A204.1 (cell line): ENCODE measurements at regions not wholly inside any gene's neighbourhood (a gene's known extent, or its start where the extent isn't known, plus 50 kb on each side); places are given as distances from the start of the nearest gene placed in this dataset.
"Not testable (repeated sequence)": the region's sequence is repeated elsewhere in the genome, so short reads cannot be mapped to it uniquely, and the experiment has no call there.

Experiments used
- FAIRE-seq: peaks from 2 replicates; lab custom pipeline; 2012; peaks lifted over from hg19 to GRCh38; lab: Jason Lieb, UNC

DNA sequence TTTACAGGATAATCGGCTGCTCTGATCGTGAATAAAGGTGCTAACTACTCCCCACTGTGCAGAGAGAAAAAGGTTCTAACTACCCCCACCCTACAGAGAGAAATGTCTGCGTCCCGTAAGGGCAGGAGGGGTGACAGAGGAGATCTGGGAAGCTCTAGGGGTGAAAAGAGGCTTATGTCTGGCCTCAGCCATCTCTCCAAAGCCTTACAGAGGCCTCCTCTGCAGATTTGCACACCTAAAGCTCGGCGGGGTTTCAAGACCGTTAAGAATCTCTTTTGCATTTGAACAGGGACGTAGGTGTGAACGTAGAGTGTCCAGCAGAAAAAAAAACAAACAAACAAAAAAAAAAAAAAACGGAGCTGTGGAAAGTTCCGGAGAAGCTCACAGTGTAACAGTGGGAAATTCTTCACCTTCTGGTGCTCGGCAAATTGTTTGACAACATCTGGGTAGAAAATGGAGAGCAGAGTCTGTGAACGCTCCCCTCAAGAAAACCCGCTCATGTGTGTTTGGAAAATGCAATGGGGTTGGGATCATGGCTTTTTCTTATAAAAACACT is 161.0 kb downstream of the SHOX start:
- FAIRE-seq: no peak

GRCh38 chrX:790783-791360 is 160.3 kb downstream of the SHOX start:
- no peak for FAIRE-seq

- FAIRE-seq: no peak
These were observed 159.5 kb downstream of the SHOX start for GRCh38 chrX:790041-790506.

- FAIRE-seq: no peak
These were observed 158.5 kb downstream of the SHOX start for GRCh38 chrX:789096-789495.

- FAIRE-seq: no peak
These were observed 155.9 kb downstream of the SHOX start for GRCh38 chrX:786441-786881.

DNA sequence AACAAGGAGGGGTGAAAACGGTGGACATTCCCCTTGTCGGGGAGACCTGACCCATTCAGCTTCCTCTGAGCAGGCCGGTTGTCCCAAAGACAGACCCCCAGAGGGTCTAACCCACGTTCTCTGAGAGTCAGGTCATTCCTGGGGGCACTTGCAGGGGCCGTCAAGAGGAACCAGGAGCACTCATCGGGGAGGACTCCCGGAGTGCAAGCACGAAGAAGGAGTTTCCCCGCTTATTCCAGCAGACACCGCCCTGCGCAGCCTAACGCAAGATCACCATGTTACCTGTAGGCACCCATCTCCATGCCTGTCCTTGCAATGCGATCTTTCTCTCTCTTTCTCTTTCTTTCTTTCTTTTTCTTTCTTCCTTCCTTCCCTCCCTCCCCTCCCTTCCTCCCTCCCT is 154.2 kb downstream of the SHOX start:
- FAIRE-seq: no peak

DNA sequence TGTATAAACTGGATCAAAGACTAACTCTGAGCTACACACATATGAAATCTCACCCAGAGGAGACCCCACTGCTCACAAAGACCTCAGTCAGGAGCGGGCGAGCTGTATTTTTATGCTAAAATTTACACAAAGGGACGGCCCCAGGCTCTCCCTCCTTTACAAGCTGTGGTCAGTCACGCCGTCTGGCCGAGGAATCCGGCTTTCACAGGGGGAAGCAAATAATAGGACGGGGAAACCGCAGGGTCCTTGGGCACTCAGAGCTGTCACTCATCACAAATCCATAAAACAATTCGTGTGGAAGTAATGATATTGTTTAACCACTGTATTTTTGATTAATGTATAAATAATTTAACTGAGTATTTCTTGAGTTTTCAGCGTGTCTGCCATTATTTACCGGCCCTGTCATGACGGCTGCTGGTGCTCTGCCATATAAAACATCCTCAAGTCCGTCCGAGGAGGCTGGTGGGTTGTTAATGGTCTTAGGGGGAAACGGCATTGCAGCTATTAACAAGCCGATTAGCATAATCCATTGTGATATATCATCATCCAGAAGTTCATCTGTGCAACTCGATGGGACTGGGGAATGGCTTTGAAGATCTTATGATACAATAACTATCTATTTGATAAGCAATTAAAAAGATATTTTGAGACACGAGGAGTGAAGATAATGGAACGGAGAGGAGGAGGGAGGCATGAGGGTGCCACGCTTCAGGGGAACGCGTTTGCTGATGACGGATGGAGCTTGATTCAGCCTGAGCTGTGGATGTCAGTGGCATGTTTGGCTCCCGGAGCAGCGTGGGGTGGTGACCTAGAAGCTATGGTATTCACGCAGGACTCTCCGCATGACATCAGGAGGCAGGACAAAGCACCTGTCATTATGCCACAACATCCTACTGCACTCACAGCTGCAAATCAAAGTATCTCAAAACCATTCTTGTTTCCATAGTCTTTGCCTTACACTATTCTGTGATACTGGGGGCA is 150.9 kb downstream of the SHOX start:
- no peak for FAIRE-seq

DNA sequence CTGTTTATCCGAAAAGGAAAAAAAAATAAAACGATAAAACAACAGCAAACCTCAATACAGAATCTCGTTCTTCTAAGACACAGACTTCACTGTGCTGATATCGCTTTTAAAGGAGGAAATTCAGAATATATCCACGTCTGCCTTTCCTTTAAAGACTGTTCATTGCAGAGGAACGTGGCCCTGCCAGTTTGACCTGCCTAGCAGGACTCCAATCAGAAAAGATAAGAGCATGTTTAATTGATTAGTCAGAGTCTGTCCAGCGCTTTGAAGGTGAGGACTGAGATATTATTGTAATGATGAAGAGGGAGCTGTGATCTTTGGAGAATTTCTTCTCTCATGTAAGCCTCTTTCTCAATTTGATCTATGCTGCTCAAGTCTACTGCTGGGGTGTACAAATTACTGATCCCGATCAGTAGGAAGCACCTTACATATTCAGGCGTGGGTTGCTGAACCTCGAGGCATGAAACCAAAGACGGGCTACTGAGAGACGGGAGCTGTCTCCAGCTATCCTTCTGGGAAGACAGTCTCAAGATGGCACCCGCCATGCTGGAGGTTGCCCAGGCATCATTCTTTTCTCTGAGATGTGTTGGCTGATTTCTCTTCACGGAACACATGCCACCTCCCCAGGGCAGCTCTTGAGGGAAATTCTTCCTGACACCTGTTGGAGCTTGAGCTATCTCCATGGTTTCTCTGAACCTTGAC is 146.1 kb downstream of the SHOX start:
- FAIRE-seq: no peak

DNA sequence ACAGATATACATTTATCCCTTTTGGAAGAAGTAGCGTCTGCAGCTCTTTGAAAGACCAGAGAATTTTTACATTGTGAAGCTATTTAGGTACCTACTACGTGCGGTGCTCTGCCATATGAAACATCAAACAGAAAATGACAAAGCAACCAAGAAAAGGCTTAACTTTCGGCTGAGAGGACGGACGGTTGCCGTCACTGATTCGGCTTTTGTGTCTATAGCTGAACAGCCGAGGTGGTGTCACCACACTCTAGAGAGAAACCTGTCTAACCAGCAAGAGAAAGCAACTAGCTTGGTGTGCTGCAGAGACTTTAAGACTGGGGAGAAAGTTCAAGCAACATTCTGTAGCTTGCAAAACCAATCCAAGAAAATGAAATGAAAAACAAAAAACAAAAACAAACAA is 145.5 kb downstream of the SHOX start:
- FAIRE-seq: no peak

DNA sequence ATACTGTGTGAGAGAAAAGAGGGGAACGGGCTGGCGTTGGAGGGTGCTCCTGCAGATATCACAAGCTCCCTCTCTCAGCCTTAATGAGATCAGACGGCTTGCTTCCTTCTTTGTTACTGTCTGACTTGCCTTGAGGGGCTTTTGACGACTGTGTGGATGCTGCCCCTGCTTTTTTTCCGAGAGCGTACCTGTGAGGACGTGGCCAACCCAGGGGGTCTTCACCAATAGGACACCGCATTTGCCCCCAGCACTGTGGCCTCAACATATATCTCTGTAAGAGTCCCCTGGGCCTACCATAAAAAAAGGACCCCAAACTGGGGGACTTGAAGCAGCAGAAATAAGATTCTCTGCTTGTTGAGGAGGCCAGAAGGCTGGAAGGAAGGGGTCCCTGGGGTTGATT is 143.9 kb downstream of the SHOX start:
- FAIRE-seq: no peak

DNA sequence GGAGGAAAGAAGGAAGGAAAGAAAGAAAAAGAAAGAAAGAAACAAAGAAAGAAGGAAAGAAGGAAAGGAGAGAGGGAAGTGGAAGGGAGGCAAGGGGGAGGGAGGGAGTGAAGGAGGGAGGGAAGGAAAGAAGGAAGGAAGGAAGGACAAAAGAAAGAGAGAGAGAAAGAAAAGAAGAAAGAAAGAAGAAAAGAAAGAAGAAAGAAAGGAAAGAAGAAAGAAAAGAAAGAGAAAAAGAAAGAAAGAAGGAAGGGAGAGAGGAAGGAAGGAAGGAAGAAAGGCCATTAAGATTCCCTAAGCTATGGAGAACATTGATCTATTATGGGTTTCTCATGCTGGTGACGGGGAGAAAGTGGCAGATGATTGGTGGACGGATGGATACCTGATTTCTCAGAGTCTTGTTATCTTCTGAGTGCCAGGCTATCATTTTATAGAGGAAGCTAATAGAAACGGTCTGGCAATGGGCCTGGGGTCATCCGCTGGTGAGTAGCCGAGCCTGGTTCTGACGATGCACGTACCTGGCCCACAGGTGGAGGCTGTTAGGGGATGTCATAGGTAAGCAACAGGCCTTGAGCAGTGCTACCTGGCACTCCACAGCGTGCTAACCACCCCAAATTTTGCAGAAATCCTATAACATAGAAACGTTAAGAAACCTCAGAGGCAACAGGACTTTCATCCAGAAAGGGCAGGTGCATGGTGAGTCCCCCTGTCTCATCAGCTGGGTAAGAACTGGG is 142.9 kb downstream of the SHOX start:
- no peak for FAIRE-seq

DNA sequence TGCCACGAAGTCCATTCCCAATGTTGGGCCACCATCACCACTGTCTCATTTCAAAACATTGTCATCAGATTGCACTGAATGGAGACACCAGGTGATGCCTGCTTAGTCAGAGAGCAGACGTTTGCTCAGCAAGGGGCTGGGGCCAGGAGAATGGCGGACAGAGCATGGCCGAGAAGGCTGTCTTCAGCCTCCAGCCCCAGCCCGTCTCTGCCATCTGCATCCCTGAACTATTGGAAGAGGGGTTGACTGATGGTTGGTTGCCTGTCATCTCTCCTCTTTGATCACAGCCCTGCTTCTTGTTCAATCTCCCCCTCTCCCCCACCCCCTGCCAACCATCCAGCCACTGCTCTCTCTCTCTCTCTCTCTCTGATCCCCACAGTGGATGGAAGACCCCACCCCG is 140.9 kb downstream of the SHOX start:
- FAIRE-seq: no peak

DNA sequence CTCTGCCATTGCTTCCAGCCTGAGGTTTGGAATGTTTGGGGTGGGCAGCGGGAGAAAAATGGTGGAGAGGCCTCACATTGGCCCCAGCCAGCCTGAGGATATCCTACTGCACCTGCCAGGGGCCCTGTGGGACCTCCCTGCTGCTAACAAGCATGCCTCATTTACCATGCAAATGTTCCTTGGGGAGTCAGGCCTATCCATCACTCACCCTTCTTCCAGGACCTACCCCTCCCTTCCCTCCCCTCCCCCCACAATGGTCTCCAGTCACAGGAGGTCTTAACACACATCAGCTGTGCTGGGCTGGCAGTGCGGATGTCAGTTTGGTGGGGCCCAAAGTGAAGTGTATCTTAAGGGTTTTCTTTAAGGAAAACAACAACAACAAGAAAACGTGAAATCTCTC is 139.2 kb downstream of the SHOX start:
- no peak for FAIRE-seq

DNA sequence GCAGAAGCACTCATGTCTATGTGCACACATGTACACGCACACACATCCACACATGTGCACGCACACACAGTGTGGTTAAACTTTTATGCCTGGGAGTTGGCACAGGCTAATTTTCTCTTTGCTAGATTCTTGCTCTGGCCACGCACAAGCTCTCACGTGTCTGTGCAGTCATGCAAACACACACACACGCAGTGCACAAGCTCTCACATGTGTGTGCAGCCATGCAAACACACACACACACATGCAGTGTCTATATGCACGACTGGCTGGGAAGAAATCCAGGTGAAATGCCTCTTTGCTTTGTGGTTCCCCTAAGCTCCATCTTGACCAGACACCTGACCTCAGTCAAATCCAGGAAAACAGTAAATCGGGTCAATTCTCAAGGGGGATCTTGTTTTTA is 138.0 kb downstream of the SHOX start:
- FAIRE-seq: no peak

DNA sequence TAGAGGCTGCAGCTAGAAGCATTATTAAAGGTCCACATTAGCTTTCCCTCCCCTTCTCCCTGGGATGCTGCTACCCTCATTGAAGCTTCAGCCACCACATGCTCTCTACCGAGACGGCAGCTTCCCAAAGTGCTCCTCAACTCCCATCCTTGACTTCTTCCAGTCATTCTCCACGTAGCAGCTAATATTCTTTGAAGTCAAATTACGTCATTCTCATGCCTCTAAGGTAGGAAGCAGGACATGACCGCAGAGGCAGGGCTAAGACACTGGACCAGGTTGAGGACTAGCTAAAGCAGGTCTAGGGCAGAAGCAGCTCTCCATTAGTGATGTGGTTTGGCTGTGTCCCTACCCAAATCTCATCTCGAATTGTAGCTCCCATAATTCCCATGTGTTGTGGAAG is 128.3 kb downstream of the SHOX start:
- no peak for FAIRE-seq

GRCh38 chrX:750812-751211 is 120.2 kb downstream of the SHOX start:
- FAIRE-seq: no peak

DNA sequence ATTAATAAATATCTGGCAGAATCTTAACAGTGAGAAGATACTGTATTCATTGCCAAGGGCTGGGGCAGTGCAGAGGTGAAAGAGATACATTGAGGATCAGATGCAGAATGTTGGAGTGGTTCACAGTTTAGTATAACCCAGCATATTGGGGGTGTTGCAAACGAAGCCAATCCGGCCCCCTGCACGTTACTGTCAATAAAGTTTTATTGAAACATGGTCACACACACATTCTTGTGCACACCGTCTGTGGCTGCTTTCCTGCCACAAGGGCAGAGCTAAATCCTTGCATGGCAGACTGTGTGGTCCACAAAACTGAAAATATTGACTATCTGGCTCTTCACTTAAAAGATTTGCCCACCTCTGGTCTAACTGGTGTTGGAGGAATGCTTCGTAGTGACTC is 119.7 kb downstream of the SHOX start:
- FAIRE-seq: no peak

DNA sequence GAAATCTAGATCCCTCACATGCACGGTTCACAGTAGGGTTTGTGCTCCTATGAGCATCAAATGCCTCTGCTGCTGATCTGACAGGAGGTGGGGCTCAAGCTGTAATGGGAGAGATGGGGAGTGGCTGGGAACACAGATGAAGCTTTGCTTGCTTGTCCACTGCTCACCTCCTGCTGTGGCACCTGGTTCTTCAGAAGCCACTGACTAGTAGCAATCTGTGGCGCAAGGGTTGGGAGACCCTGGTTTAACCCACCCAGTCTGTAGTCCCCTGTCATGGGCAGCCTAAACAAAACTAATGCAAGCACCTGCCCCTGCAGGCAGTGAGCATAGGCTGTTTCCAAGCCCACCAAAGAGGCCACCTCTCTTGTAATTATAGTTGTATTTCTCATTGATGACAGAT is 116.6 kb downstream of the SHOX start:
- no peak for FAIRE-seq

DNA sequence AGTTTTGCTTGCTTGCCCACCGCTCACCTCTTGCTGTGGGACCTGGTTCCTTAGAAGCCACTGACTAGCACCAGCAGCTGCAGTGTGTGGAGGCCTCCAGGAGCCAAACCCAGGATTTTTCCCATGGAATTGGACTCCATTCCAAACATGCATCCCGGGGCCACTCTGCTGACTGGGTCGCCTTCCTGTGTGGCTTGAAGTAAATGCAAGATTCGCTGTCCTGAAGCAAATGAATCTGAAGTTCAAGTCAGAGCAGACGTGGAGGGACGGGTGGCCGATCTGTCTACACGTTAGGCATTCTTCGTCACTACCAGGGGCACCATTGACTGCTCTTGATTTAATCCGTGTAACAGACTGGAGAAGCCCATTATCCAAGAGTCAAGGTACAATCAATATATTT is 109.0 kb downstream of the SHOX start:
- FAIRE-seq: no peak

GRCh38 chrX:737021-737420 is 106.4 kb downstream of the SHOX start:
- not testable (repeated sequence) for FAIRE-seq

GRCh38 chrX:734362-734761 is 103.8 kb downstream of the SHOX start:
- FAIRE-seq: no peak

DNA sequence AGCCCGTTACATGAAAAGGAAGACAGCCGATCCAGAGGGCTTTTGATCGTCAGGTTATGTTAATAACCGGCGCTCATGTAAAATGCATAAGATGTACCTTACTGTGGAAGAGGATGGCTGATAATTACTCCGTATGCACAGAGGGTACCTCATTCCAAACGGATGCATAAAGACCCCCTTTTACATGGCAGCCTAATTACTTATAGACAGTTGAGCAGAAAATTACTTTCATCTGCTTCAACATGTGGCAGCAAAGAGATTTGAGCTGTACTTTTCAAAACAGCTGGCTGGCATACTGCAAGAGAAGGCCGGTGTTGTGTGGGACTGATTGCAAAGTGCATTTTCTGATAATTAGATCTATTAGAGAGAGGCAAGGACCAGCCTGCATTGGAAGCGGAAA is 103.4 kb downstream of the SHOX start:
- FAIRE-seq: no peak
